ENCODE measurements at regions not wholly inside any gene's neighbourhood (a gene's known extent, or its start where the extent isn't known, plus 50 kb on each side); places are given as distances from the start of the nearest gene placed in this dataset.
"Not testable (repeated sequence)": the region's sequence is repeated elsewhere in the genome, so short reads cannot be mapped to it uniquely, and the experiment has no call there.

GRCh38 chr12:9323144-9323681, 115.0 kb upstream of the PZP start:
- TF ChIP-seq CTCF (IDR thresholded peaks at IDR 0.05; ENCODE audit: unreplicated experiment) = no peak
- Mint-ChIP-seq H3K4me3 (ENCODE audit: low read depth, unreplicated experiment) (no peak overlapping the region), H3K4me1 (ENCODE audit: low read depth, unreplicated experiment) (peaks cover 9% of the 10 kb centered on the region), H3K27ac (ENCODE audit: unreplicated experiment) (no peak overlapping the region), H3K27me3 (ENCODE audit: unreplicated experiment) (no peaks in the 10 kb centered on the region), H3K9me3 (ENCODE audit: low read depth, unreplicated experiment) (no peaks in the 10 kb centered on the region), H3K36me3 (ENCODE audit: insufficient read depth, unreplicated experiment) (no peaks in the 10 kb centered on the region)
- BruUV-seq (replicated peaks) = no TSS peak
- CTCF ChIA-PET = no interaction called here
- intact Hi-C loops (cut with micrococcal nuclease; ENCODE audit: unreplicated experiment) = no loop called here
- DNase-seq = no peak

GRCh38 chr12:9319842-9320173, 111.6 kb upstream of the PZP start:
- no peak for DNase-seq
- no peak overlapping the region for H3K27ac Mint-ChIP-seq (ENCODE audit: unreplicated experiment)
- CTCF ChIA-PET = no interaction called here
- TF ChIP-seq CTCF (IDR thresholded peaks at IDR 0.05; ENCODE audit: unreplicated experiment) = no peak
- BruUV-seq (replicated peaks) = no TSS peak
- no peak overlapping the region for H3K4me3 Mint-ChIP-seq (ENCODE audit: low read depth, unreplicated experiment)
- H3K9me3 Mint-ChIP-seq (ENCODE audit: low read depth, unreplicated experiment) = no peaks in the 10 kb centered on the region
- intact Hi-C loops (cut with micrococcal nuclease; ENCODE audit: unreplicated experiment) = no loop called here
- peaks cover 9% of the 10 kb centered on the region for H3K4me1 Mint-ChIP-seq (ENCODE audit: low read depth, unreplicated experiment)
- H3K36me3 Mint-ChIP-seq (ENCODE audit: insufficient read depth, unreplicated experiment) = no peaks in the 10 kb centered on the region
- no peaks in the 10 kb centered on the region for H3K27me3 Mint-ChIP-seq (ENCODE audit: unreplicated experiment)

- no peak for DNase-seq
Measured at GRCh38 chr12:9319044-9319841, 111.0 kb upstream of the PZP start.

GRCh38 chr12:9313479-9313878, 105.3 kb upstream of the PZP start:
- H3K4me3 Mint-ChIP-seq (ENCODE audit: low read depth, unreplicated experiment); H3K36me3 Mint-ChIP-seq (ENCODE audit: insufficient read depth, unreplicated experiment); BruUV-seq (replicated peaks); H3K4me1 Mint-ChIP-seq (ENCODE audit: low read depth, unreplicated experiment); H3K27ac Mint-ChIP-seq (ENCODE audit: unreplicated experiment); intact Hi-C loops (cut with micrococcal nuclease; ENCODE audit: unreplicated experiment); H3K27me3 Mint-ChIP-seq (ENCODE audit: unreplicated experiment); H3K9me3 Mint-ChIP-seq (ENCODE audit: low read depth, unreplicated experiment): not testable (repeated sequence)
- peak; percentile 24 for DNase-seq
- CTCF ChIA-PET = interaction anchor here (0.6 kb wide), 1 partner anchor 1154 kb away, joined by 4 read pairs; no protein-coding TSS in a partner anchor

More at GRCh38 chr12:9319044-9319841, 111.0 kb upstream of the PZP start:
- intact Hi-C loops (cut with micrococcal nuclease; ENCODE audit: unreplicated experiment) = no loop called here
- H3K36me3 Mint-ChIP-seq (ENCODE audit: insufficient read depth, unreplicated experiment) = no peaks in the 10 kb centered on the region
- no peak for TF ChIP-seq CTCF (IDR thresholded peaks at IDR 0.05; ENCODE audit: unreplicated experiment)
- no peaks in the 10 kb centered on the region for H3K27me3 Mint-ChIP-seq (ENCODE audit: unreplicated experiment)
- CTCF ChIA-PET = no interaction called here
- no peak overlapping the region for H3K4me3 Mint-ChIP-seq (ENCODE audit: low read depth, unreplicated experiment)
- H3K9me3 Mint-ChIP-seq (ENCODE audit: low read depth, unreplicated experiment) = no peaks in the 10 kb centered on the region
- peaks cover 9% of the 10 kb centered on the region for H3K4me1 Mint-ChIP-seq (ENCODE audit: low read depth, unreplicated experiment)
- H3K27ac Mint-ChIP-seq (ENCODE audit: unreplicated experiment) = no peak overlapping the region
- no TSS peak for BruUV-seq (replicated peaks)

- CTCF ChIA-PET; BruUV-seq (replicated peaks); H3K4me1 Mint-ChIP-seq (ENCODE audit: low read depth, unreplicated experiment); H3K4me3 Mint-ChIP-seq (ENCODE audit: low read depth, unreplicated experiment); intact Hi-C loops (cut with micrococcal nuclease; ENCODE audit: unreplicated experiment); H3K9me3 Mint-ChIP-seq (ENCODE audit: low read depth, unreplicated experiment); H3K27me3 Mint-ChIP-seq (ENCODE audit: unreplicated experiment); DNase-seq; H3K27ac Mint-ChIP-seq (ENCODE audit: unreplicated experiment); H3K36me3 Mint-ChIP-seq (ENCODE audit: insufficient read depth, unreplicated experiment): not testable (repeated sequence)
Measured at GRCh38 chr12:9312406-9313392, 104.5 kb upstream of the PZP start.

- H3K27ac Mint-ChIP-seq (ENCODE audit: unreplicated experiment); DNase-seq; H3K9me3 Mint-ChIP-seq (ENCODE audit: low read depth, unreplicated experiment); intact Hi-C loops (cut with micrococcal nuclease; ENCODE audit: unreplicated experiment); CTCF ChIA-PET; H3K4me1 Mint-ChIP-seq (ENCODE audit: low read depth, unreplicated experiment); H3K27me3 Mint-ChIP-seq (ENCODE audit: unreplicated experiment); H3K36me3 Mint-ChIP-seq (ENCODE audit: insufficient read depth, unreplicated experiment); BruUV-seq (replicated peaks); H3K4me3 Mint-ChIP-seq (ENCODE audit: low read depth, unreplicated experiment): not testable (repeated sequence)
Measured at GRCh38 chr12:9311454-9311853, 103.3 kb upstream of the PZP start.

- H3K4me1 Mint-ChIP-seq (ENCODE audit: low read depth, unreplicated experiment); H3K36me3 Mint-ChIP-seq (ENCODE audit: insufficient read depth, unreplicated experiment); intact Hi-C loops (cut with micrococcal nuclease; ENCODE audit: unreplicated experiment); H3K4me3 Mint-ChIP-seq (ENCODE audit: low read depth, unreplicated experiment); BruUV-seq (replicated peaks); H3K27ac Mint-ChIP-seq (ENCODE audit: unreplicated experiment); CTCF ChIA-PET; H3K9me3 Mint-ChIP-seq (ENCODE audit: low read depth, unreplicated experiment); DNase-seq; H3K27me3 Mint-ChIP-seq (ENCODE audit: unreplicated experiment): not testable (repeated sequence)
Measured at GRCh38 chr12:9310645-9311044, 102.5 kb upstream of the PZP start.

Measured in Calu3 (cell line).